HG02870 (cell line): ENCODE measurements at regions not wholly inside any gene's neighbourhood (a gene's known extent, or its start where the extent isn't known, plus 50 kb on each side); places are given as distances from the start of the nearest gene placed in this dataset.

ENCODE experiments used
- ATAC-seq: cut with Tn5 transposase; IDR thresholded peaks from one replicate; pipeline ENCODE4 v1.9.1; 2021; ENCODE audit warnings: mild to moderate bottlenecking, moderate library complexity; ENCODE audit not compliant: unreplicated experiment

GRCh38 chr13:80475718-80476117 lies 134.8 kb upstream of the SPRY2 start:
- ATAC-seq, result no peak

- ATAC-seq, result no peak
These were observed 132.8 kb upstream of the SPRY2 start for GRCh38 chr13:80473695-80474094.

GRCh38 chr13:80469853-80470381 lies 129.0 kb upstream of the SPRY2 start:
- ATAC-seq, result no peak

- ATAC-seq, result no peak
These were observed 128.4 kb upstream of the SPRY2 start for GRCh38 chr13:80469105-80469852.

DNA sequence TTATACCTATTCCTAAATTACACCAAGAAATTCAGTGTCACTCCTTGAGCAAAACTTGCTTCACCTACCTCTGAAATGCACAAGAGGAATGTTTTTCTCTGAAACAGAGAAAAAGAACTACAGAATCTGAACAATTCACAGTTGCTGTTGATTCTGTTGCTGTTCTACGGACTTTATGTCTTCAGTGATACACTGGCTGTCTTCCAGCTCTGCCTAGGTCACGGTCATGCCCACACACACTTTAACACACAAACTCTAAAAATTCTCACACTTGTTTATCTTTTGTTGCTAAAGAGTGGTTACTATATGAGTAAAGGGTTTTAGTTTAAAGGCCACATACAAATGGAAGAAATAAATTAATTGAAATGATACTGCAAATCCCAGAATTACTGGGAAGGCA lies 124.4 kb upstream of the SPRY2 start:
- no peak for ATAC-seq

- ATAC-seq, result no peak
These were observed 122.9 kb upstream of the SPRY2 start for GRCh38 chr13:80463673-80464352.

DNA sequence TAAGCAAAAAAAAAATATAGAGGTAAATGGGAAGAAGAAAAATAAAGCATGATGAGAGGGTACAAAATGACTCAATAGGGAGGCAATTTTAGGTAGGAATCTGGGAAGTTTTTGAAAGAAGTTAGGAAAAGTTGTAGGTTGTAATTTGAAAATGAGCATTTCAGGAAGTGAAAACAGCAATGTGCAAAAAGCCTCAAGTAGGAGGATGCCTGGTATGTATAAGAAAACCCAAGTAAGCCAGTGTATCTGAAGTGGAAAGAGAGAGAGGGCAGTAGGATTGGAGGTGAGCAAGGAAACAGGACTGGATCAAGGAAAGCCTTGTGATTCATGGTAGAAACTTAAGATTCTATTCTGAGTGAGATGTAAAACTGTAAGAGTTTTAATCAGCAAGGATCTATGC lies 121.6 kb upstream of the SPRY2 start:
- no peak for ATAC-seq

DNA sequence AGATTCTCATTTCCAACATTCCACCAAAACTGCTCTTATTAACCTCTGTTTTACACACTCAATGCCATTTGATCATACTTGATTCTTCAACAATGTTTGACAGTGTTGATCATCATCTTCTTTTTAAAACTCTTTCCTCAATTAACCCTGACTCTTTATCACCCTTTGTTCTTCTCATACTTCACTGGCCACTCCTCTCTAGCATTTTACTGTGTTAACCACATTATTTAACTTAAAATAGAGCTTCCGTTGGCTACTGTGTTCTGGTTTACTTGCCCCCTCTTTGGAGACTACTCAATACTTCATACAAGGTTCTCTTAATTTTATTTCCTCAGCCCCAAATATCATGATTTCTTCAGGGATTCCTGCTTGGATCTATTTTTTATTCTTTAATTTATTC lies 121.1 kb upstream of the SPRY2 start:
- ATAC-seq, result no peak

DNA sequence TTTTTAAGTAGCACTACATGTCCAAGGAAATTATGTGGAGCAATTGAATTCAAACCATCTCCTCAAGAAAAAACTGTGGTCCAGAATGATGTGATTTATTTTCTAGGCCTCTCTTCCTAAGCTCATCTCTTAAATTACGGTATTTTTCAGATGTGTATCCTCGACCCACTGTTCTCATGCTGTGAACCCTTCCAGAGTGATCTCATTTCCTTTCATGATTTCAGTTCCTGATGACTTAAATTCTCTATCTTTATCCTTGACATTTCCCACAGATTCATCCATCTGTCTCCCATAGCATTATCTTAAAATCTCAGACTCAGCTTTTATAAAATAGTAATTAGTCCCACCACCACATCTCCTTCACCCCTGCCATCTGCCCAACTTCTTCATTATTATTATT lies 117.6 kb upstream of the SPRY2 start:
- no peak for ATAC-seq

DNA sequence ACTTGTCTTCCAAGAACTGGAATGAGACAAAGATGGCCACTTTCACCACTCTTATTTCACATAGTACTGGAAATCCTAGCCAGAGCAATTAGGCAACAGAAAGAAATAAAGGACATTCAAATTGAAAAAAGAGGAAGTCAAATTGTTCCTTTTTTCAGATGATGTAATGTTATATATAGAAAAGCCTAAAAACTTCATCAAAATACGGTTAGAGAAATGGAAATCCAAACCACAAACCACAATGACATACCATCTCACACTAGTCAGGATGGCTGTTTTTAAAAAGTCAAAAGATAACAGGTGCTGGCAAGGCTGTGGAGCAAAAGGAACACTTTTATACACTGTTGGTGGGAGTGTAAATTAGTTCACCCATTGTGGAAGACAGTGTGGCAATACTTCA lies 113.3 kb upstream of the SPRY2 start:
- peak; percentile 80 for ATAC-seq

- ATAC-seq, result no peak
These were observed 111.4 kb upstream of the SPRY2 start for GRCh38 chr13:80452279-80452678.

GRCh38 chr13:80451641-80452040 lies 110.7 kb upstream of the SPRY2 start:
- no peak for ATAC-seq

DNA sequence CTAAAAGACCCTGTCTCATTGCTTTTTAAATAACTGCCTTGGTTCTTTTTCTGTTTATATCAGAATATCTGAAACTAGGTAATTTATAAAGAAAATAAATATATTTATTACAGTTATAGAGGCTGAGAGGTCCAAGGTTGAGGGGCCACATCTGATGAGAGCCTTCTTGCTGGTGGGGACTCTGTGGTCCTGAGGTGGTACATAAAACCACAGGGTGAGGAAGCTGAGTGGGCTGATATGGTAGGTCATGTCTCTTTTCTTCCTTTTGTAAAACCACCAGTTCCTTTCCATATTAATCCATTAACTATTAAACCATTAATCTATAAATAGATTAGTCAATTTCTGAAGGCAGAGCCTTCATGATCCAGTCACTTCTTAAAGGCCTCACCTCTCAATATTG lies 109.5 kb upstream of the SPRY2 start:
- ATAC-seq, result no peak

GRCh38 chr13:80448725-80449124 lies 107.8 kb upstream of the SPRY2 start:
- no peak for ATAC-seq

GRCh38 chr13:80447747-80448146 lies 106.8 kb upstream of the SPRY2 start:
- no peak for ATAC-seq

GRCh38 chr13:80444240-80445015 lies 103.5 kb upstream of the SPRY2 start:
- ATAC-seq, result no peak

GRCh38 chr13:80442609-80443008 lies 101.7 kb upstream of the SPRY2 start:
- ATAC-seq, result no peak

- ATAC-seq, result peak; percentile 71
These were observed 101.0 kb upstream of the SPRY2 start for GRCh38 chr13:80441968-80442367.

DNA sequence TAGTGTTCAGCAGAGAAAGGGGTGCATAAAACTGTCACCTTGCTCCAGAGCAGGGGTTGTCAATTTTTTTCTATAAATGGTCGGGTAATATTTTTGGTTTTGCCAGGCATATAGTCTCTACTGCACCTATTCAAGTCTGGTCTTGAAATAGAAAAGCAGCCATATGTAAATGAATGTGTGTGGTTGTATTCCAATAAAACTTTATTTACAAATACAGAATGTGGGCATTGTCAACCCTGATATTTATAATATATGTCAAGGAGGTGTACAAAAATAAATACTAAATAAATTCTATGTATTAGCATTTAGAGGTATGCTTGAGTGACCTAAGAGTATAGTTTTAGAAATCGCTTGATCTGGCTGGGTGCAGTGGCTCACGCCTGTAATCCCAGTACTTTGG lies 97.6 kb upstream of the SPRY2 start:
- no peak for ATAC-seq

GRCh38 chr13:80437231-80437630 lies 96.3 kb upstream of the SPRY2 start:
- ATAC-seq, result no peak

DNA sequence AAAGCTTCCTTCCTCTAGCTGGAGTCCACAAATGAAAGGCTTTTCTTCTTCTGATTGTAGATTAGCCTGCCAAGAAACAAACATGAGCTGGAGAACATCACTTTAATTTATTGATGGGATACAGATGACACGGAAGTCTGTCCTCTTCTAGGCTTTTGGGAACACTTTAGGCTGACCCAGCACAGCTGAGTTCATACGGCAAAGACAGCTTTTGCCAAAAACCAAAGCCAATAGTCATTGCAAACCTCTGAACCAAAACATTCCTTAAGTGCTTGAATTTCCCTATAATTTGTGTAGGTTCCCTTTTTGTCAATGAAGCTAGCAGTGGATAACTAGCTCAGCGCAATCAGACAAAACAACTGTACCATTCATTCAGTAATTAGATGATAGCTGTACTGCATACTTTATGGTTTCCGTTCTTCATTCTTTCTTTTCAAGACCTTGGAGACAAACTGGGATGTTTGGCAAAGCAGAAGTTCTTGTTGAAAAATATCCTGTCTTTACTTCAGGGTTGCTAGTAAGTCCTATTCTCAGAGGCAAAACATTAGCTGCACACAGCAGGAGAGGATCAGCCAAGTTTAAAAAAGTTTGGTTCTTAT lies 95.7 kb upstream of the SPRY2 start:
- no peak for ATAC-seq
